PC-9 (cell line): ENCODE measurements at regions not wholly inside any gene's neighbourhood (a gene's known extent, or its start where the extent isn't known, plus 50 kb on each side); places are given as distances from the start of the nearest gene placed in this dataset.

Experiments
- CTCF ChIP-seq: fragments of 200-600 bp; sonication (generic); conservative IDR thresholded peaks from 2 replicates; pipeline ENCODE4 v1.6.1; 2017; ENCODE audit warnings: mixed run types, antibody characterized with exemption, mild to moderate bottlenecking, moderate library complexity
- EZH2 ChIP-seq: fragments of 200-600 bp; sonication (generic); IDR thresholded peaks from 2 replicates; pipeline ENCODE4 v1.8.0; 2017; ENCODE audit warnings: antibody characterized with exemption, low read depth

GRCh38 chr10:76684968-76685367 is 952.6 kb downstream of the KCNMA1 start:
- TF ChIP-seq CTCF (no peak), EZH2 (no peak)
